GM12874 (cell line): ENCODE measurements at regions not wholly inside any gene's neighbourhood (a gene's known extent, or its start where the extent isn't known, plus 50 kb on each side); places are given as distances from the start of the nearest gene placed in this dataset.

Experiments
- CTCF ChIP-seq: IDR thresholded peaks from 2 replicates; pipeline ENCODE4 v1.5.1; 2011; ENCODE audit warnings: low read depth, mild to moderate bottlenecking, control low read depth, low read length, moderate library complexity; ENCODE audit not compliant: insufficient read depth

DNA sequence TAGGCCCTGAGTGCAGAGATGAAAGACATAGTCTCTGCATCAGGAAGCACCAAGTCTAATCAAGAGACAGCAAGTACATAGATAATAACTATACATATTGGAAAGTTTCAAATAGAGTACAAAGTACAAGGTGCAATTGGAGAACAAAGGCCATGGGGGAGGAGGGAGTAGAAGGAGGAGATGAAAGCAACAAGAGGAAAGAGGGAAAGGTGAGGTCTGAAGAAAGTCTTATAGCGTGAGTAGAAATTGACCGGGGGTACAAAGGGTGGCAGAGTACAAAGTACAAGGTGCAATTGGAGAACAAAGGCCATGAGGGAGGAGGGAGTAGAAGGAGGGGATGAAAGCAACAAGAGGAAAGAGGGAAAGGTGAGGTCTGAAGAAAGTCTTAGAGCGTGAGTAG, 244.2 kb upstream of the JUN start:
- no peak for TF ChIP-seq CTCF

- no peak for TF ChIP-seq CTCF
Measured at GRCh38 chr1:59029411-59030167, 245.7 kb upstream of the JUN start.

- no peak for TF ChIP-seq CTCF
Measured at GRCh38 chr1:59032228-59032627, 248.4 kb upstream of the JUN start.

DNA sequence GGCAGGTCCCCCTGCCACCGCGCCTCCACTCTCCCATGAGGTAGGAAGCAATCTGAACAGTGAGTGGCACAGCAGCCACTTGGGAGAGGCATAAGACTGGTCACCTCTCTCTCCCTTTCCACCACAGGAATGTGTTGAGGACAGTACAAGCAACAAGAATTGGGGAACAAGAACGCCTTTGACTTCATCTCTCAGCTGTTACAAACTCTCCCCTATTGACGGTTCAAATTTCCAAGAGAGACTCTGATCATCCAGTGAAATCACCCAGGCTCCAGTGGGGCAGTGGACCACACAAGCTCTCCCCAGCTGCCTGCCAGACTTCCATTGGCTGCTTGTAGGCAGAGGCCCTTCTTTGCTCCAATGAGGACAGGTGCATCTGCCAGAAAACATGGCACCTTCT, 249.9 kb upstream of the JUN start:
- no peak for TF ChIP-seq CTCF

GRCh38 chr1:59034925-59035324, 251.1 kb upstream of the JUN start:
- no peak for TF ChIP-seq CTCF

- no peak for TF ChIP-seq CTCF
Measured at GRCh38 chr1:59039551-59039950, 255.7 kb upstream of the JUN start.

GRCh38 chr1:59040486-59040885, 256.4 kb upstream of the FGGY start:
- no peak for TF ChIP-seq CTCF
